Testis (tissue), 2 donors: ENCODE measurements at regions not wholly inside any gene's neighbourhood (a gene's known extent, or its start where the extent isn't known, plus 50 kb on each side); places are given as distances from the start of the nearest gene placed in this dataset.

Experiments
- POLR2A ChIP-seq: fragments of 450-650 bp; IDR thresholded peaks from one replicate; pipeline ENCODE4 v1.6.1; 2017; ENCODE audit warnings: antibody characterized with exemption, mild to moderate bottlenecking, moderate library complexity
- TF ChIP-seq, protein P1 (sequence below), 3 experiments: fragments of 450-650 bp in 2 of 3; fragments of 200-600 bp in 1 of 3; sonication (generic) in 1 of 3; IDR thresholded peaks; one replicate each; pipeline ENCODE4 v1.5.1; 2016 to 2019; ENCODE audit warnings: antibody characterized with exemption in 3 of 3, mild to moderate bottlenecking in 2 of 3, moderate library complexity in 1 of 3

DNA sequence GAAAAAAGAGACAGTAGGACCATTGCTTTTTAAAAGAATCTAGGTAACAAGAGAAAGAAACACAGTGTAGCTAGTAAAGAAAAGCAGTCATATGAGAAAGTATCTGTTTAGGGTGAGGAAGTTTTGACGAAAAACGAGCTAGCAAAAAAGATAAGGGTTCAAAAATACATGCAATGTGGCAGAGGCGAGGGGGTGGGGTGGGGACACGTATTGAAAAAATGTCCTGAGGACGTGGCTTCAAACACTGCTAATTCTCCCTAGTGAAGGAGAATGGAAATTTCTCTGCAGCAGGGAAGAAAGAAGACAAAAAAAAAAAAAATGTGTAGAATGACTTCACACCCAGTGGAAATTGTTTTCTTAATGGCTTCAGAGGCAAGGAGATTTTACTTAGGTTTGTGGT lies 856.4 kb upstream of the INTU start:
- TF ChIP-seq POLR2A: no peak
- TF ChIP-seq, protein P1, sequence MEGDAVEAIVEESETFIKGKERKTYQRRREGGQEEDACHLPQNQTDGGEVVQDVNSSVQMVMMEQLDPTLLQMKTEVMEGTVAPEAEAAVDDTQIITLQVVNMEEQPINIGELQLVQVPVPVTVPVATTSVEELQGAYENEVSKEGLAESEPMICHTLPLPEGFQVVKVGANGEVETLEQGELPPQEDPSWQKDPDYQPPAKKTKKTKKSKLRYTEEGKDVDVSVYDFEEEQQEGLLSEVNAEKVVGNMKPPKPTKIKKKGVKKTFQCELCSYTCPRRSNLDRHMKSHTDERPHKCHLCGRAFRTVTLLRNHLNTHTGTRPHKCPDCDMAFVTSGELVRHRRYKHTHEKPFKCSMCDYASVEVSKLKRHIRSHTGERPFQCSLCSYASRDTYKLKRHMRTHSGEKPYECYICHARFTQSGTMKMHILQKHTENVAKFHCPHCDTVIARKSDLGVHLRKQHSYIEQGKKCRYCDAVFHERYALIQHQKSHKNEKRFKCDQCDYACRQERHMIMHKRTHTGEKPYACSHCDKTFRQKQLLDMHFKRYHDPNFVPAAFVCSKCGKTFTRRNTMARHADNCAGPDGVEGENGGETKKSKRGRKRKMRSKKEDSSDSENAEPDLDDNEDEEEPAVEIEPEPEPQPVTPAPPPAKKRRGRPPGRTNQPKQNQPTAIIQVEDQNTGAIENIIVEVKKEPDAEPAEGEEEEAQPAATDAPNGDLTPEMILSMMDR (IDR thresholded peaks at IDR 0.05): no peak
